Suprapubic skin (tissue), 4 donors: ENCODE measurements at regions not wholly inside any gene's neighbourhood (a gene's known extent, or its start where the extent isn't known, plus 50 kb on each side); places are given as distances from the start of the nearest gene placed in this dataset.

Experiments
- CTCF ChIP-seq, 2 donors: fragments of 200-600 bp in 1 of 2; fragments of 450-650 bp in 1 of 2; sonication (generic) in 1 of 2; IDR thresholded peaks; one replicate each; pipeline ENCODE4 v1.5.1; 2016 to 2019; ENCODE audit warnings: antibody characterized with exemption in 2 of 2, mild to moderate bottlenecking in 1 of 2, moderate library complexity in 1 of 2
- EP300 ChIP-seq: sonication (generic); formaldehyde crosslinking; IDR thresholded peaks from one replicate; pipeline ENCODE4 v1.6.1; 2017; ENCODE audit warnings: antibody characterized with exemption
- POLR2A ChIP-seq, 2 donors: fragments of 450-650 bp; IDR thresholded peaks; one replicate each; pipeline ENCODE4 v1.6.1; 2017; ENCODE audit warnings: antibody characterized with exemption in 2 of 2, mild to moderate bottlenecking in 2 of 2, moderate library complexity in 2 of 2
- POLR2AphosphoS5 ChIP-seq, 3 donors: sonication (generic); formaldehyde crosslinking; IDR thresholded peaks; one replicate each; pipeline ENCODE4 v1.6.1; 2017; ENCODE audit warnings: antibody characterized with exemption in 3 of 3

GRCh38 chr12:28050606-28051005 is 78.1 kb upstream of the PTHLH start:
- TF ChIP-seq CTCF (IDR thresholded peaks at IDR 0.05) (no peak), POLR2A (IDR thresholded peaks at IDR 0.05) (no peak), EP300 (no peak), POLR2AphosphoS5 (IDR thresholded peaks at IDR 0.05) (no peak)
